C4-2B (cell line): ENCODE measurements at regions not wholly inside any gene's neighbourhood (a gene's known extent, or its start where the extent isn't known, plus 50 kb on each side); places are given as distances from the start of the nearest gene placed in this dataset.

Experiments
- ZFX ChIP-seq: fragments of 450-650 bp; IDR thresholded peaks from 2 replicates; pipeline ENCODE4 v1.6.1; 2017
- TF ChIP-seq, protein P1 (sequence below): fragments of 450-650 bp; conservative IDR thresholded peaks from 2 replicates; pipeline ENCODE4 v1.5.1; 2017; ENCODE audit warnings: mild to moderate bottlenecking

DNA sequence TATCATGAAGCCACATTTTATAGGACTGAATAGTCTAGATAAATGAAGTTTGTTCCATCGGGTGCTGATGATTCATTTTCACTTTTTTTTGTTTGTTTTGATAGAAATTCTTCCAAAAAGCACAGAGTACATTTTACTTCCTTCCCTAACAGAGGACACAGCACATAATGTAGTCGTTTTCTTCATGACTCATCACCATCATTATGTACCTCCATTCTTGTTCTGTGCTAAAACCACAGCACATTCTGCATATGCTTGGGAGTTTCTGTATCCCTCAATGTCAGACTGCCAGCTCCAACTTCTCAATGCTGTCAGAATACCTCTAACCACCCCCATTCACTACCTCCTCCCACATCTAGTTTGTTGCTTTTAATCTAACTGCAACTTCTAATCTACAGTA is 1004.9 kb upstream of the ADGRB3 start:
- TF ChIP-seq, protein P1, sequence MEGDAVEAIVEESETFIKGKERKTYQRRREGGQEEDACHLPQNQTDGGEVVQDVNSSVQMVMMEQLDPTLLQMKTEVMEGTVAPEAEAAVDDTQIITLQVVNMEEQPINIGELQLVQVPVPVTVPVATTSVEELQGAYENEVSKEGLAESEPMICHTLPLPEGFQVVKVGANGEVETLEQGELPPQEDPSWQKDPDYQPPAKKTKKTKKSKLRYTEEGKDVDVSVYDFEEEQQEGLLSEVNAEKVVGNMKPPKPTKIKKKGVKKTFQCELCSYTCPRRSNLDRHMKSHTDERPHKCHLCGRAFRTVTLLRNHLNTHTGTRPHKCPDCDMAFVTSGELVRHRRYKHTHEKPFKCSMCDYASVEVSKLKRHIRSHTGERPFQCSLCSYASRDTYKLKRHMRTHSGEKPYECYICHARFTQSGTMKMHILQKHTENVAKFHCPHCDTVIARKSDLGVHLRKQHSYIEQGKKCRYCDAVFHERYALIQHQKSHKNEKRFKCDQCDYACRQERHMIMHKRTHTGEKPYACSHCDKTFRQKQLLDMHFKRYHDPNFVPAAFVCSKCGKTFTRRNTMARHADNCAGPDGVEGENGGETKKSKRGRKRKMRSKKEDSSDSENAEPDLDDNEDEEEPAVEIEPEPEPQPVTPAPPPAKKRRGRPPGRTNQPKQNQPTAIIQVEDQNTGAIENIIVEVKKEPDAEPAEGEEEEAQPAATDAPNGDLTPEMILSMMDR = no peak
- no peak for TF ChIP-seq ZFX
